Panc1 (cell line): ENCODE measurements at regions not wholly inside any gene's neighbourhood (a gene's known extent, or its start where the extent isn't known, plus 50 kb on each side); places are given as distances from the start of the nearest gene placed in this dataset.

Experiments used
- POLR2AphosphoS5 ChIP-seq: IDR thresholded peaks from 2 replicates; pipeline ENCODE4 v1.6.1; 2012; ENCODE audit warnings: mild to moderate bottlenecking, low read depth, low read length, moderate library complexity
- REST ChIP-seq, 2 experiments: IDR thresholded peaks; 2 replicates each; pipeline ENCODE4 v1.6.1; 2011 to 2012; ENCODE audit warnings: low read depth in 2 of 2, control low read depth in 1 of 2, low read length in 1 of 2, mild to moderate bottlenecking in 1 of 2, moderate library complexity in 1 of 2; ENCODE audit not compliant: insufficient read depth in 1 of 2
- SIN3A ChIP-seq: IDR thresholded peaks from 2 replicates; pipeline ENCODE4 v1.6.1; 2012; ENCODE audit warnings: low read depth, mild to moderate bottlenecking, low read length, moderate library complexity, borderline replicate concordance; ENCODE audit not compliant: insufficient read depth
- TF ChIP-seq, protein P1 (sequence below): fragments of 450-650 bp; IDR thresholded peaks from 2 replicates; pipeline ENCODE4 v1.5.1; 2017; ENCODE audit warnings: mild to moderate bottlenecking

GRCh38 chr6:163984124-163984936 lies 569.8 kb downstream of the QKI start:
- TF ChIP-seq, protein P1, sequence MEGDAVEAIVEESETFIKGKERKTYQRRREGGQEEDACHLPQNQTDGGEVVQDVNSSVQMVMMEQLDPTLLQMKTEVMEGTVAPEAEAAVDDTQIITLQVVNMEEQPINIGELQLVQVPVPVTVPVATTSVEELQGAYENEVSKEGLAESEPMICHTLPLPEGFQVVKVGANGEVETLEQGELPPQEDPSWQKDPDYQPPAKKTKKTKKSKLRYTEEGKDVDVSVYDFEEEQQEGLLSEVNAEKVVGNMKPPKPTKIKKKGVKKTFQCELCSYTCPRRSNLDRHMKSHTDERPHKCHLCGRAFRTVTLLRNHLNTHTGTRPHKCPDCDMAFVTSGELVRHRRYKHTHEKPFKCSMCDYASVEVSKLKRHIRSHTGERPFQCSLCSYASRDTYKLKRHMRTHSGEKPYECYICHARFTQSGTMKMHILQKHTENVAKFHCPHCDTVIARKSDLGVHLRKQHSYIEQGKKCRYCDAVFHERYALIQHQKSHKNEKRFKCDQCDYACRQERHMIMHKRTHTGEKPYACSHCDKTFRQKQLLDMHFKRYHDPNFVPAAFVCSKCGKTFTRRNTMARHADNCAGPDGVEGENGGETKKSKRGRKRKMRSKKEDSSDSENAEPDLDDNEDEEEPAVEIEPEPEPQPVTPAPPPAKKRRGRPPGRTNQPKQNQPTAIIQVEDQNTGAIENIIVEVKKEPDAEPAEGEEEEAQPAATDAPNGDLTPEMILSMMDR, result no peak
- no peak for TF ChIP-seq POLR2AphosphoS5
- no peak for TF ChIP-seq SIN3A
- TF ChIP-seq REST (IDR thresholded peaks at IDR 0.05; ENCODE audit: insufficient read depth in 1 of 2, low read depth in 2 of 2, low read length in 1 of 2), result no peak
